ENCODE measurements at regions not wholly inside any gene's neighbourhood (a gene's known extent, or its start where the extent isn't known, plus 50 kb on each side); places are given as distances from the start of the nearest gene placed in this dataset.

DNA sequence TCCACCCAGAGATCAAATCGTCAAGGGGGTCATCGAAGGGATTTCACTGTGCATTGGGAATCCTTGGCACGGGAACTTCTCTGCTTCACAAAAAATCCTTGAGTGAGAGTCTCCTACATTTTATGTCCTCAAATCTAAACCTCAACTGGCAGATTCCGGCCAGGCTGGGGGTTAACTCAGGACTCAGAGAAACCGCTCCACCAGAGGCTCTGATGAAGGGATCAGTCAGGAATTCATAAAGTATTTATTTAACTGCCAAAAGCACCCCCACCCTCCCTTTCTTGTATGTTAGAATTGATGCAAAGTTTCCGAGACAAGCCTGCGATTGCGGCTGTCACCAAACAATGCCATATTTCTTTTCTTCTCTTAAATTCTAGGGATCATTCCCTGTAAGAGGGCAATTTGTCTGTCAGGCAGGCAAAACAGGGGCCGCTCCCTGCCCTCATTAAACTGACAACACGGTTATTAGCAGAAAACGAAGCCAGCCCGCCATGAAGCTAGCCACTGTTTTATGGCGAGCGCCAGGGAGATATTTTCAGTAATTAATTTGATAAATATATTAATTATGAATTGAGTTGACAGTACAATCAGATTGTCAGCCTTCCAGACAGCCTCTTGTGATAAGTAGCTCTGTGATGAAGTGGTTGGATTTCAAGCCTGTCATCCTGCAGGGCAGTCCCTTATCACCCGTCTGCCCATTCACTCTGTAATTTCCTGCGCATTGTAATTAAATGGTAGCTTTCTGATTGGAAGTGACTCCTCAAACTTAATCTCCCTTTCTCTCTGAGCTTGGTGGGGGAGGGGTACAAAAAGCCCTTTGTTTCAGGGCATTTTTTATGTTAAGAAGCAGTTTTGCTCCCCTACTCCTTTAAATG is 153.0 kb upstream of the GPR26 start:
- Histone ChIP-seq H3K27ac (no peak overlapping the region), H3K4me1 (no peaks in the 10 kb centered on the region), H3K36me3 (ENCODE audit: insufficient read depth in 1 of 2, low read depth in 1 of 2) (no peaks in the 10 kb centered on the region), H3K27me3 (ENCODE audit: insufficient read depth in 3 of 3, low read length in 2 of 3) (peaks cover 0 to 20% (median 3%) of the 10 kb centered on the region in 3 donors), H3K9me3 (no peaks in the 10 kb centered on the region), H3K4me3 (no peak overlapping the region)
- intact Hi-C loops (cut with DNase I) = no loop called here
- TF ChIP-seq, protein P1, sequence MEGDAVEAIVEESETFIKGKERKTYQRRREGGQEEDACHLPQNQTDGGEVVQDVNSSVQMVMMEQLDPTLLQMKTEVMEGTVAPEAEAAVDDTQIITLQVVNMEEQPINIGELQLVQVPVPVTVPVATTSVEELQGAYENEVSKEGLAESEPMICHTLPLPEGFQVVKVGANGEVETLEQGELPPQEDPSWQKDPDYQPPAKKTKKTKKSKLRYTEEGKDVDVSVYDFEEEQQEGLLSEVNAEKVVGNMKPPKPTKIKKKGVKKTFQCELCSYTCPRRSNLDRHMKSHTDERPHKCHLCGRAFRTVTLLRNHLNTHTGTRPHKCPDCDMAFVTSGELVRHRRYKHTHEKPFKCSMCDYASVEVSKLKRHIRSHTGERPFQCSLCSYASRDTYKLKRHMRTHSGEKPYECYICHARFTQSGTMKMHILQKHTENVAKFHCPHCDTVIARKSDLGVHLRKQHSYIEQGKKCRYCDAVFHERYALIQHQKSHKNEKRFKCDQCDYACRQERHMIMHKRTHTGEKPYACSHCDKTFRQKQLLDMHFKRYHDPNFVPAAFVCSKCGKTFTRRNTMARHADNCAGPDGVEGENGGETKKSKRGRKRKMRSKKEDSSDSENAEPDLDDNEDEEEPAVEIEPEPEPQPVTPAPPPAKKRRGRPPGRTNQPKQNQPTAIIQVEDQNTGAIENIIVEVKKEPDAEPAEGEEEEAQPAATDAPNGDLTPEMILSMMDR (IDR thresholded peaks at IDR 0.05) = no peak
- ATAC-seq (no peak), DNase-seq (no peak)
- 39 to 44% (median 41%) methylated on average over 16 of the region's 16 CpGs for WGBS, 3 donors

DNA sequence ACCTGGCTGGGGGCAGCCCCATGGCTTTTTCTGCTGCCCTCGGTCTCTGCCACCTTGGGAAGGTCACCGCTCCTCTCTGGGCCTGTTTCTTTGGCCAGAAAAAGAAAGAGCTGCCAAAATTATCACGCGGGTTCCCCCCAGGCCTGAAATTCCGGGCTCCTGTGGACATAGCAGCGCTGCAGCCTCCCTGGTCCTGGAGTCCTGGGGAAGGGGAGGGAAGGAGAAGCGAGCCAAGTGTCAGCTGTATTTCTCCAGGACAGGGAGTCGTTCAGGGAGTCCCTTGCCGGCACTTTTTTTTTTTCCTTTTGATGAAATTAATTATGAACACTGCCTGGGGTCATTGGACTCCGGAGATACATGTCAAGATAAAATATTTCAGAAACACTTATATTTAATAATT is 152.3 kb upstream of the GPR26 start:
- no peak overlapping the region for H3K4me3 ChIP-seq
- H3K27me3 ChIP-seq (ENCODE audit: insufficient read depth in 3 of 3, low read length in 2 of 3) = peaks cover 0 to 20% (median 3%) of the 10 kb centered on the region in 3 donors
- H3K4me1 ChIP-seq = no peaks in the 10 kb centered on the region
- no peaks in the 10 kb centered on the region for H3K9me3 ChIP-seq
- 42 to 53% (median 49%) methylated on average over 10 of the region's 10 CpGs for WGBS, 3 donors
- TF ChIP-seq, protein P1 (IDR thresholded peaks at IDR 0.05) = no peak
- no peaks in the 10 kb centered on the region for H3K36me3 ChIP-seq (ENCODE audit: insufficient read depth in 1 of 2, low read depth in 1 of 2)
- H3K27ac ChIP-seq = no peak overlapping the region
- DNase-seq (no peak), ATAC-seq (no peak)
- intact Hi-C loops (cut with DNase I) = no loop called here

DNA sequence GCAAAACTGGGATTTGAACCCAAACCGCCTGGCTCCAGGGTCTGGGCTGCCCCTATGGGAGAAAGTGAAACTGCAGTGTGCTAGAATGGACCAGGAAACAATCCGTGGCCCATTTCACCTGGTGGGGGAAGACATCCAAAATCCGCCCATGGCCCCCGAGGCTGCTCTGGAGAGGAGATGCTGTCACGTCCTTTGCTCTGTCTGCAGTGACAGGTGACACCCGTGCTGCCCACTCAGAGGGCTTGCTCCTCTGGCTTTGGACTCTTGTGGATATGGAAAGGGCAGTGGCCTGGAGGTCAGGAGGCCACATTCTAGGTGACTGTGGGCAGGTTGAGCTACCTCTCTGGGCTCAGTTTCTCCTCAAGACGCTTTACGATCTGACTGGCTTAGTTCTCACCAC is 151.2 kb upstream of the GPR26 start:
- Histone ChIP-seq H3K9me3 (no peaks in the 10 kb centered on the region), H3K36me3 (ENCODE audit: insufficient read depth in 1 of 2, low read depth in 1 of 2) (no peaks in the 10 kb centered on the region), H3K4me3 (no peak overlapping the region), H3K4me1 (no peaks in the 10 kb centered on the region), H3K27ac (no peak overlapping the region), H3K27me3 (ENCODE audit: insufficient read depth in 3 of 3, low read length in 2 of 3) (peaks cover 0 to 20% (median 3%) of the 10 kb centered on the region in 3 donors)
- DNase-seq = no peak
- 86 to 88% (median 86%) methylated on average over 8 of the region's 8 CpGs for WGBS, 3 donors
- no peak for ATAC-seq
- TF ChIP-seq, protein P1 (IDR thresholded peaks at IDR 0.05) = no peak
- intact Hi-C loops (cut with DNase I) = no loop called here

DNA sequence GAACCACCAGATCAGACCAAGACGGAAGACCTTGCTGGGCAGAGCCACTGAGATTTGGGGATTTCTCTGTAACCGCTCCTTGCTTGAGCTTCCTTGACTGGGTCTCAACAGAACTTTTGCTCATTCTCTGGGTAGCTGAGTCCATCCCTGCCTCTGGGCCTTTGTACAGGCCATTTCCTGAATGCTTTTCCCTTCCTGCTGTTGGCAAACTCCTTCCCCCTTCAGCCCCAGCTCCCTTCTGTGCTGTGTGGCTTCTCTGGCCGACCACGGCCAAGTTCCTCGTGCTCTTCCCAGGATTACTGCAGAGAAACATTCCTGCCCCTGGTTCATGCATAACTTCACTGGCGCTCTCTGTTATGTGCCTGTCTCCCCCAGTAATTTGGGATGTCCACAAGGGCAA is 150.5 kb upstream of the GPR26 start:
- Histone ChIP-seq H3K36me3 (ENCODE audit: insufficient read depth in 1 of 2, low read depth in 1 of 2) (no peaks in the 10 kb centered on the region), H3K27me3 (ENCODE audit: insufficient read depth in 3 of 3, low read length in 2 of 3) (peaks cover 0 to 20% (median 3%) of the 10 kb centered on the region in 3 donors), H3K4me1 (no peaks in the 10 kb centered on the region), H3K27ac (no peak overlapping the region), H3K4me3 (no peak overlapping the region), H3K9me3 (no peaks in the 10 kb centered on the region)
- intact Hi-C loops (cut with DNase I) = no loop called here
- ATAC-seq (no peak), DNase-seq (no peak)
- TF ChIP-seq, protein P1 (IDR thresholded peaks at IDR 0.05) = no peak
- 70 to 88% (median 73%) methylated on average over 6 of the region's 6 CpGs for WGBS, 3 donors
